Glutamatergic neuron (in vitro differentiated cells): ENCODE measurements at regions not wholly inside any gene's neighbourhood (a gene's known extent, or its start where the extent isn't known, plus 50 kb on each side); places are given as distances from the start of the nearest gene placed in this dataset.
A peak's percentile ranks its signal among the peaks of the same experiment; 100 is the strongest.

Experiments
- DNase-seq: peaks from one replicate; pipeline ENCODE4 v3.0.0; 2022
- H3K27ac Mint-ChIP-seq: one replicate; pipeline ENCODE4 v1.8.0; 2020; ENCODE audit warnings: mild to moderate bottlenecking, mixed read lengths, inconsistent platforms; ENCODE audit not compliant: unreplicated experiment
- H3K27me3 Mint-ChIP-seq: one replicate; pipeline ENCODE4 v1.8.0; 2020; ENCODE audit warnings: mild to moderate bottlenecking, moderate library complexity, mixed read lengths, inconsistent platforms; ENCODE audit not compliant: unreplicated experiment
- H3K36me3 Mint-ChIP-seq: one replicate; pipeline ENCODE4 v1.8.0; 2020; ENCODE audit warnings: mild to moderate bottlenecking, mixed read lengths, inconsistent platforms; ENCODE audit not compliant: unreplicated experiment
- H3K4me1 Mint-ChIP-seq: one replicate; pipeline ENCODE4 v1.8.0; 2020; ENCODE audit warnings: mild to moderate bottlenecking, low read depth, mixed read lengths, inconsistent platforms; ENCODE audit not compliant: unreplicated experiment
- H3K4me3 Mint-ChIP-seq: one replicate; pipeline ENCODE4 v1.8.0; 2020; ENCODE audit warnings: mild to moderate bottlenecking, mixed read lengths, inconsistent platforms; ENCODE audit not compliant: unreplicated experiment
- H3K9me3 Mint-ChIP-seq: one replicate; pipeline ENCODE4 v1.8.0; 2020; ENCODE audit warnings: mild to moderate bottlenecking, moderate library complexity, mixed read lengths, inconsistent platforms; ENCODE audit not compliant: unreplicated experiment
- CTCF ChIP-seq: fragments of 200-600 bp; sonication (generic); IDR thresholded peaks from one replicate; pipeline ENCODE4 v1.5.0; 2021; ENCODE audit not compliant: partially characterized antibody, unreplicated experiment

DNA sequence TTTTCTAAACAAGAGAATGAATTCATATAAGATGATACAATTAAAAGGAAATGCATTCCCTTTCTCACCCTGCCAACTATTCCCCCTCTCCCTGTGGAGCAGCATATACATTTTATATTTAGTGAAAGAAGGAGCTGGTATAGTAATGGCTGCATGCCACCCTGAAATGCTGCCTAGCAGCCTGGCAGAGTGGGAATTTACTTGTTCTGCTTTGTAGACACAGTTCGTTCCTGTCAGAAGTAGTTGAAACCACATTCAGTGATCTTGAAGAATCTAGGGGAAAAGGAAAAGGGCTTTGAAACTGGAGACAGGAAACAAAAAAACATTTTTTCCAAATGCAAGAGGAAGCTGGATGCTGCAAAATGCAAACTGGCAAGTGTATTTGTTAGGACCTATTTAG is 176.0 kb upstream of the PLEKHA5 start:
- Mint-ChIP-seq H3K36me3 (no peaks in the 10 kb centered on the region), H3K4me3 (no peak overlapping the region), H3K27ac (no peak overlapping the region), H3K27me3 (no peaks in the 10 kb centered on the region), H3K9me3 (no peaks in the 10 kb centered on the region), H3K4me1 (peaks cover 22% of the 10 kb centered on the region)
- TF ChIP-seq CTCF, result no peak
- no peak for DNase-seq

DNA sequence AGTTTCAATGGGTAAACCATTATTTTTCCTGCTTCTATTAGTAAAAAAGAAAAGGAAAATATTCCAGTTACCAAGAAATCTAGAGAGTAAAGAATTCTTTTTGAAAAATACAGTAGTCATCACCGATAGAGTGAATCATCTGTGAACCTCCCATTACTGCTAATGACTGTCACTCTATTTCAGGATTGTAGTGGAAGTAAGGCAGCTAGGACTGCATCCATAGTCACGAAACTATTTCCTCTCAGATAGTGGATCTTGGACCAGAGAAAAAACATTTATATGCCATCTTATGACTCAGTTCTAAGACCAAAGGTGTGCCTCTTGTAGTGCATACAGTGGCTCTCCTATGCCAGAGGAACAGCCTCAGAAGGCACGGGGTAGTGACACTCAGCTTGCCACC is 173.9 kb upstream of the PLEKHA5 start:
- no peaks in the 10 kb centered on the region for H3K27me3 Mint-ChIP-seq
- DNase-seq, result no peak
- H3K36me3 Mint-ChIP-seq, result no peaks in the 10 kb centered on the region
- no peak overlapping the region for H3K4me3 Mint-ChIP-seq
- peaks cover 22% of the 10 kb centered on the region for H3K4me1 Mint-ChIP-seq
- no peaks in the 10 kb centered on the region for H3K9me3 Mint-ChIP-seq
- no peak overlapping the region for H3K27ac Mint-ChIP-seq
- TF ChIP-seq CTCF, result no peak

- H3K4me3 Mint-ChIP-seq, result peak overlapping the region; percentile 59
- no peaks in the 10 kb centered on the region for H3K36me3 Mint-ChIP-seq
- TF ChIP-seq CTCF, result no peak
- peaks cover 6% of the 10 kb centered on the region for H3K27me3 Mint-ChIP-seq
- peak overlapping the region; percentile 88 for H3K27ac Mint-ChIP-seq
- peaks cover 44% of the 10 kb centered on the region for H3K4me1 Mint-ChIP-seq
- peaks cover 2% of the 10 kb centered on the region for H3K9me3 Mint-ChIP-seq
- DNase-seq, result peak; percentile 39
Measured at GRCh38 chr12:18965203-18965602, 164.3 kb upstream of the PLEKHA5 start.

DNA sequence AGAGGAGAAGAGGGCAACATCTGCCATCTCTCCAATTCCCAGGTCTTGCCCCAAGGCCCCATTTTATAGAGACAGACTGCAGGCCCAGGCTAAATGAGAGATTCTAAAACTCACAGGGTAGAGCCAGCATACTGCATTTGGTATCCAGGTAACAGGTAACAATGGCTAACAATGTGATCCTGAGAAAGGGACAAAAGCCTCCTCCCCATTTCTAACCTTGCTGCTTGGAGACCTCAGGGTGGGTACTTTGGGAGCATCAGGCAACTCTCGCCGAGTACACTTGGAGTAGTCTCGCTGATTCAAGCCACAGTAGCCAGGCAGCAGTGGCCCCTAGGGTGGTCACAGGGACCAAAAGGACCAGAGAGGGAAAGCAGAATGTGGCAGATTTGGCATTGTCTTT is 162.6 kb upstream of the PLEKHA5 start:
- H3K27me3 Mint-ChIP-seq, result peaks cover 6% of the 10 kb centered on the region
- H3K4me1 Mint-ChIP-seq, result peaks cover 44% of the 10 kb centered on the region
- DNase-seq, result no peak
- H3K27ac Mint-ChIP-seq, result peak overlapping the region; percentile 96
- peaks cover 2% of the 10 kb centered on the region for H3K9me3 Mint-ChIP-seq
- TF ChIP-seq CTCF, result no peak
- H3K36me3 Mint-ChIP-seq, result no peaks in the 10 kb centered on the region
- H3K4me3 Mint-ChIP-seq, result peak overlapping the region; percentile 63

GRCh38 chr12:18967814-18968213 is 161.7 kb upstream of the PLEKHA5 start:
- Mint-ChIP-seq H3K27ac (peak overlapping the region; percentile 96), H3K27me3 (peaks cover 6% of the 10 kb centered on the region), H3K4me1 (peaks cover 44% of the 10 kb centered on the region), H3K9me3 (peaks cover 4% of the 10 kb centered on the region), H3K36me3 (no peaks in the 10 kb centered on the region), H3K4me3 (peak overlapping the region; percentile 63)
- TF ChIP-seq CTCF, result no peak
- DNase-seq, result no peak
